Putamen (tissue), 1 donor: ENCODE measurements at regions not wholly inside any gene's neighbourhood (a gene's known extent, or its start where the extent isn't known, plus 50 kb on each side); places are given as distances from the start of the nearest gene placed in this dataset.

Experiments used
- DNase-seq: peaks from one replicate; pipeline ENCODE4 v3.0.0-alpha.2; 2016; ENCODE audit warnings: low spot score

GRCh38 chr6:91633374-91634111, 1046.7 kb upstream of the MAP3K7 start:
- DNase-seq, result no peak

GRCh38 chr6:91632308-91632707, 1045.4 kb upstream of the MAP3K7 start:
- no peak for DNase-seq

- DNase-seq, result no peak
These were observed 1044.4 kb upstream of the MAP3K7 start for GRCh38 chr6:91631227-91631626.

- DNase-seq, result no peak
These were observed 1040.0 kb upstream of the MAP3K7 start for GRCh38 chr6:91626911-91627310.

GRCh38 chr6:91613481-91613880, 1026.6 kb upstream of the MAP3K7 start:
- no peak for DNase-seq

- DNase-seq, result no peak
These were observed 1024.3 kb upstream of the MAP3K7 start for GRCh38 chr6:91611190-91611589.

DNA sequence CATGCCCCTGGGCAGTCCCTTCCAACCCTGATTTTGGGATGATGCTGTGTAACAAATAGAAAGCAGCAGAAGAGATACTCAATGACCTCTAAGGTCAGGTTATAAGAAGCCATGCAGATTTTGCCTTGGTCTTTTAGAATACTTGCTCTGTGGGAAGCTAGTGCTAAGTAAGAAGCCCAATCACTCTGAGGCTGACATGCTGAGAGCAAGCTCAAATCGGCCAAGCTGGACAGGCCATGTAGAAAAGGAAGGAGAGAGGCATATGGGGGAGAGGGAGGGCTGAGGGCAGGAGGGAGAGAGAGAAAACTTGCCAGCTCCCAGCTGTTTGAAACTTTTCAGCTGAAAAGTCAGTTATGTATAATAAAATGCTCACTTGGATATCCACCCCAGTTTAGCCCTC, 1021.6 kb upstream of the MAP3K7 start:
- no peak for DNase-seq

DNA sequence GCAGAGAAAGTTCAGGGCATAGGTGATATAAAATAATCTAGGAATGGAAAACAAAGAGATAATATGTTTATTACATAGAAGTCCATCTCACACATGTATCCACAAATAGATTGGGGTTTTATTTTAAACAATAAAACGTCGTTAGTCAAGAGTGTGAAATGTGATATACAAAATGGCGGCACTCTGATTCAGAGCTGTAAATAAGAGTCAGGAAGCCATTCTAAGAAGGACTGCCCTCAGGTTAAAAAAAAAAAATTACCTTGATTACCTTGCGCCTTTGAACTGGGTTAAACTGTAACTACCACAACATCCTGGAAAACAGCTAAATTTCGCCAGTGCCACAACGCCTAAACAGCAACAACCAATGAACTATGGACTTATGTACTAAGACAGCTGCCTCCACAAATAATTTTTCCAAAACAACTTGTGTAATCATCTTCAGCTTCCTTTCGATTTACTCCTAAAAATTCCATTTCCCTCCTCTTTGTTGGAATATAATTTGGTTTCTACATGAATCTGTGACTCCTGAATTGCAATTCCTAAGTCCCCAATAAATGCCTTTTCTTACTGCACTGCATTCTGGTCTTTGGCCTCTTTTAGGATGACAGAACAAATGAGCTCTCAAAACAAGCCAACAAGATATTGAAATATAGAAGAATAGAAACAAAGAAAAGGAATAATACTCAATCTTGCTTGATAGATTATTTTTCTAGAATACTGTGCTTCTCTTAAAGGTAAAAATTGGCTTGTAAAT, 1019.5 kb upstream of the MAP3K7 start:
- no peak for DNase-seq

GRCh38 chr6:91600561-91600960, 1013.7 kb upstream of the MAP3K7 start:
- no peak for DNase-seq

- DNase-seq, result no peak
These were observed 1003.3 kb upstream of the MAP3K7 start for GRCh38 chr6:91590191-91590590.

DNA sequence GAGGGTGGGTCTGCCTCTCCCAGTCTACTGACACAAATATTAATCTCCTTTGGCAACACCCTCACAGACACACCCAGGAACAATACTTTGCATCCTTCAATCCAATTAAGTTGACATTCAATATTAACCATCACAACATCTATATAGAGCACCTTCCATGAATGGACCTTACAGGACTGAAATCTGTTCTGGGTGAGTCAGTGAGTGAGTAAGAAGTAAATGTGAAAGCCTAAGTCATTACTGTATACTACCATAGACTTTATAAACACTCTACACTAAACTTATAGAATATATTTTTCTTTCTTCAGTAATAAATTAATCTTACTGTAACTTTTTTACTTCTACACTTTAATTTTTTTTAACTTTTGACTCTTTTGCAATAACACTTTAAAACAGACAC, 993.8 kb upstream of the MAP3K7 start:
- DNase-seq, result no peak

GRCh38 chr6:91575032-91575431, 988.2 kb upstream of the MAP3K7 start:
- no peak for DNase-seq

DNA sequence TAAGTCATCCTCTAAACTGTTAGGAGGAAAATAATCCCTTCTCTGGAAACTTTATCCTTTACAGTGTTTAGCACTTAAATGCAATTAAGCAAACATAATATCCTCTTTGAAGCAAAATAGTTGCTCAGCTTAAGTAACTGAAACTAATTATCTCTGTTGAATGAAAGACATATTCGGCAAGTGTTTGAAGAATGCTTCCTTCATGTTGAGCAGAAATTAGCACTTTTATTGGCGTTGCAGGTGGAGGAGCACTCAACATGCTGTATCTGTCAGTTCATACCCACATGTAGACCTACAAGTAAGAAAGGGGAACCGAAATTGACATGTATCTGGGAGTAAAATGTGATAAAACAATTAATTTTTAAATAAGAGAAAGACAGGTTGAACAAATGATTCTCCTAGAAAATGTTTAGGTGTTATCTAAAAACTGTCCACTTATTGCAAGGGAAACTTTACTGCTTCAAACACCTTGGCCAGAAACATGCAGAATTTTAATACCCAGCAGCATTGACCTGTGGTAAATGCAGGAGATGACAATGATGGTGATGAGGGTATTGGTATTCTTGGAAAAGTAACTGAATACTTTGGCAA, 987.0 kb upstream of the MAP3K7 start:
- no peak for DNase-seq

- DNase-seq, result no peak
These were observed 986.0 kb upstream of the MAP3K7 start for GRCh38 chr6:91572878-91573277.

- DNase-seq, result no peak
These were observed 982.2 kb upstream of the MAP3K7 start for GRCh38 chr6:91569071-91569470.

- no peak for DNase-seq
These were observed 979.6 kb upstream of the MAP3K7 start for GRCh38 chr6:91566467-91566866.

GRCh38 chr6:91565207-91565606, 978.3 kb upstream of the MAP3K7 start:
- no peak for DNase-seq

DNA sequence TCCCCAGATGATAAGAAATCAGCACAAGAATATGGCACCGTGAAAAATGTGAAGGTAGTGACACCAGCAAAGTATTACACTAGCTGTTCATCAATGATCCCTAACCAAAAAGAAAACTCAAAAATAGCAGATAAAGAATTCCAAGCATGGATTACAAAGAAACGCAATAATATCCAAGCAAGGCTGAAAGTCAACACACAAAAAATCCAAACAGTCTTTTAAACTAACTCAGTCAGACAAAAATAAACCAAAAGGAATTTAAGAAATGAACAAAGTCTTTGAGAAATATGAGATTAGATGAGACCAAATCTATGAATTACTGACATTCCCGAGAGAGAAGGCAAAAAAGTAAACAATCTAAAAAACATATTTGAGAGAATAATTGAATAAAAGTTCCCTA, 976.1 kb upstream of the MAP3K7 start:
- no peak for DNase-seq

DNA sequence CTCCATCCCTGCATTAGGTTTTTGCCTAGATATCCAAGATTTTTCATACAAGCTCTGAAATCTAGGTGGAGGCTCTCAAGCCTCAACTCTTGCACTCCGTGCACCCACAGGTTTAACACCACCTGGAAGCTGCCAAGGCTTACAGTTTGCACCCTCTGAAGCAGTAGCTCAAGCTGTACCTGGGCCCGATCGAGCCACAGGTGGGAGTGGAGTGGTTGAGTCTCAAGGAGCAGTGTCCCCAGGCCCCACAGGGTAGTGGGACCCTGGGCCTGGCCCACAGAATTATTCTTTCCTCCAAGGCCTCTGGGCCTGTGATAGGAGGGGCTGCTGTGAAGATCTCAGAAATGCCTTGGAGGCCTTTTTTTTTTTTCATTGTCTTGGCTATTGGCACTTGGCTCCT, 973.5 kb upstream of the MAP3K7 start:
- DNase-seq, result no peak

DNA sequence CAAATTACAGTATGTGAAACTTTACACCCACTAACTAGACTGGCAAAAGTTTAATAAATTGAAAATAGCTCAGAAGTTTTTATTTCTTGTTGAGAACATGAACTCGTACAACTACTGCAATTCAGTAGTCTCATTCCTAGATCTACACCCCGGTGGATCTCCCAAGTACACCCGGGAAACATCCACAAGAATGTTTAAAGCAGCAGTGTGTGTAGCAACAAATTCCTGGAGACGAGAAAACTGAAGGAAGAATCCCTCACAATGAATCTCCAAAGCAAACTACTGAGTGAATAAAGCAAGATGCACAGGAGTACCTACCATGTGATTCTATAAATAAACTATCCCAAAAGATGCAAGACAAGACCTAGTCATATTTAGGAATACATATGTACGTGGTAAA, 954.0 kb upstream of the MAP3K7 start:
- DNase-seq, result no peak

DNA sequence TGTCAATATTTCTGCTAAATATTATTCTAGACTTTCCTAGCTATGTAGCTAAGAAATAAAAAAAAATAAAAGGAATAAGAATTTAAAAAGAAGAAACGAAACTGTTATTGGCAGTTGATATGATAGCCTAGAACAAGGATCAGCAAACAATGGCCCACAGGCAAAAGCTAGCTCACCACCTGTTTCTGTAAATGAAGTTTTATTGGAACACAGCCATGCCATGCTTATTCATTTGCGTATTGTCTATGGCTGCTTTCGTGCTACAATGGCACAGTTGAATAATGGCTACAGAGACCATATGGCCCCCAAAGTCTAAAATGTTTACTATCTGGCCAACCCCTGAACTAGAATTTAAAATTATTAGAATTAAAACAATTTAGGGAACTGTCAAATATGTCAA, 952.6 kb upstream of the MAP3K7 start:
- no peak for DNase-seq

- no peak for DNase-seq
These were observed 951.8 kb upstream of the MAP3K7 start for GRCh38 chr6:91538622-91539021.

GRCh38 chr6:91534614-91535013, 947.7 kb upstream of the MAP3K7 start:
- no peak for DNase-seq
